Smooth muscle cell (in vitro differentiated cells): ENCODE measurements at regions not wholly inside any gene's neighbourhood (a gene's known extent, or its start where the extent isn't known, plus 50 kb on each side); places are given as distances from the start of the nearest gene placed in this dataset.

Source experiments
- DNase-seq: peaks from one replicate; lab custom pipeline; 2025; ENCODE audit not compliant: unreplicated experiment; lab: John Stamatoyannopoulos, UW
- H2AFZ ChIP-seq: fragments of 200-600 bp; sonication (generic); 2 replicates; pipeline ENCODE4 v1.6.0; 2016; ENCODE audit warnings: antibody characterized with exemption, low read depth, mild to moderate bottlenecking
- H3F3A ChIP-seq: fragments of 200-600 bp; sonication (generic); 2 replicates; pipeline ENCODE4 v1.6.0; 2017; ENCODE audit warnings: antibody characterized with exemption, low read depth
- H3K27ac ChIP-seq: fragments of 200-600 bp; sonication (generic); 2 replicates; pipeline ENCODE4 v1.5.1; 2016; ENCODE audit warnings: low read depth, mild to moderate bottlenecking
- H3K27me3 ChIP-seq: fragments of 200-600 bp; sonication (generic); 2 replicates; pipeline ENCODE4 v1.6.1; 2016; ENCODE audit warnings: low read depth, mild to moderate bottlenecking
- H3K36me3 ChIP-seq: fragments of 200-600 bp; sonication (generic); 2 replicates; pipeline ENCODE4 v1.5.1; 2016; ENCODE audit warnings: low read depth
- H3K4me1 ChIP-seq: fragments of 200-600 bp; sonication (generic); 2 replicates; pipeline ENCODE4 v1.5.1; 2016; ENCODE audit warnings: low read depth
- H3K4me2 ChIP-seq: fragments of 200-600 bp; sonication (generic); 2 replicates; pipeline ENCODE4 v1.6.0; 2016; ENCODE audit warnings: mild to moderate bottlenecking
- H3K4me3 ChIP-seq: fragments of 200-600 bp; sonication (generic); 2 replicates; pipeline ENCODE4 v1.5.1; 2016; ENCODE audit warnings: mild to moderate bottlenecking
- H3K79me2 ChIP-seq: fragments of 200-600 bp; sonication (generic); 2 replicates; pipeline ENCODE4 v1.6.0; 2016; ENCODE audit warnings: low read depth, mild to moderate bottlenecking
- H3K9ac ChIP-seq: fragments of 200-600 bp; sonication (generic); 2 replicates; pipeline ENCODE4 v1.6.0; 2016; ENCODE audit warnings: low read depth
- H3K9me3 ChIP-seq: fragments of 200-600 bp; sonication (generic); replicated peaks from 2 replicates; pipeline ENCODE4 v1.5.1; 2016; ENCODE audit warnings: low read depth
- H4K20me1 ChIP-seq: fragments of 200-600 bp; sonication (generic); 2 replicates; pipeline ENCODE4 v1.6.0; 2016; ENCODE audit warnings: low read depth
- WGBS: methylation state at CpG from one replicate; pipeline ENCODE4 v1.1.7; 2016; ENCODE audit warnings: low lambda C conversion rate; 5-methylcytosine and 5-hydroxymethylcytosine counted together
- TF ChIP-seq, protein P1 (sequence below): fragments of 200-600 bp; sonication (generic); IDR thresholded peaks from 2 replicates; pipeline ENCODE4 v1.5.1; 2017; ENCODE audit warnings: borderline replicate concordance, mild to moderate bottlenecking, antibody characterized with exemption; ENCODE audit not compliant: insufficient read depth, poor library complexity, severe bottlenecking

DNA sequence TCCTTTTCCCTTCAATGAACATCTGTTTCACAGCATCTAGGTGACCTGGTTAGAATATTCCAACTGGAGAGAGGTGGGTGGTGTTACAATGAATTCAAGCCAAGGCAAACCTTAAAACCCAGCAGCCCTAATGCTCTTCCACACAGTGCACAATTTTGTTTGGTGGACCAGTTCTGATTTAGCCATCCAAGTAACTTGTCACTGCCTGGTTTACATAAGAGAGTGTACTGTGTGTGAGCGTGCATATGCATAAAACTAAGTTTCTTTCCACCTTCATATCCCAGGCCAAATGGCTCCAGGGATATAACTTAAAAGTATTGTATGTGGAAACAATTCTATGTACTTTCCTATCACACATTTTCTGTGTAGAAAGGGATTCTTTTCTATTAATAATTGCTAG lies 200.4 kb upstream of the FAR2 start:
- H3K36me3 ChIP-seq: no peaks in the 10 kb centered on the region
- no peaks in the 10 kb centered on the region for H3F3A ChIP-seq
- TF ChIP-seq, protein P1, sequence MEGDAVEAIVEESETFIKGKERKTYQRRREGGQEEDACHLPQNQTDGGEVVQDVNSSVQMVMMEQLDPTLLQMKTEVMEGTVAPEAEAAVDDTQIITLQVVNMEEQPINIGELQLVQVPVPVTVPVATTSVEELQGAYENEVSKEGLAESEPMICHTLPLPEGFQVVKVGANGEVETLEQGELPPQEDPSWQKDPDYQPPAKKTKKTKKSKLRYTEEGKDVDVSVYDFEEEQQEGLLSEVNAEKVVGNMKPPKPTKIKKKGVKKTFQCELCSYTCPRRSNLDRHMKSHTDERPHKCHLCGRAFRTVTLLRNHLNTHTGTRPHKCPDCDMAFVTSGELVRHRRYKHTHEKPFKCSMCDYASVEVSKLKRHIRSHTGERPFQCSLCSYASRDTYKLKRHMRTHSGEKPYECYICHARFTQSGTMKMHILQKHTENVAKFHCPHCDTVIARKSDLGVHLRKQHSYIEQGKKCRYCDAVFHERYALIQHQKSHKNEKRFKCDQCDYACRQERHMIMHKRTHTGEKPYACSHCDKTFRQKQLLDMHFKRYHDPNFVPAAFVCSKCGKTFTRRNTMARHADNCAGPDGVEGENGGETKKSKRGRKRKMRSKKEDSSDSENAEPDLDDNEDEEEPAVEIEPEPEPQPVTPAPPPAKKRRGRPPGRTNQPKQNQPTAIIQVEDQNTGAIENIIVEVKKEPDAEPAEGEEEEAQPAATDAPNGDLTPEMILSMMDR: no peak
- no peak overlapping the region for H3K4me3 ChIP-seq
- no peaks in the 10 kb centered on the region for H4K20me1 ChIP-seq
- no peaks in the 10 kb centered on the region for H3K27me3 ChIP-seq
- H3K9ac ChIP-seq: no peak overlapping the region
- no peaks in the 10 kb centered on the region for H3K79me2 ChIP-seq
- WGBS: 97% methylated on average over 1 of the region's 1 CpG
- DNase-seq: no peak
- no peaks in the 10 kb centered on the region for H3K9me3 ChIP-seq
- H3K27ac ChIP-seq: no peak overlapping the region
- H2AFZ ChIP-seq: no peak overlapping the region
- no peak overlapping the region for H3K4me2 ChIP-seq
- H3K4me1 ChIP-seq: no peaks in the 10 kb centered on the region

DNA sequence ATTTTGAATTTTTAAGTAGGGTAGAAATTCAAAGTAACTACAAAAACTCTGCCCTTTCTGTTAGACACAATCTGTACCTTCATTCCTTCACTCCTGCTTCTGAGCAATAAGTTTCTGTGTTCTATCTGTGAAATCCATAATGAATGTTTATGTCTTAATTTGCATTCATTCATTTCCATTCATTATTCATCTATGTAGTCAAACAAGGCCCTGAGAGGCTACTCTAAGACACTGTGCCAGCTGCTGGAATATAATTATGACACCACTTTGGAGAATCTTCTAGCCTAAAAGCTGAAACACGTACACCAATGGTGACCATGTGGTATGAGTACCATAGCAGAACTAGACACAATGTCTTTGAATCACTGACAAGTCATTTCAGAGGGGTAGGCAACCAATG lies 199.9 kb upstream of the FAR2 start:
- no peak for DNase-seq
- WGBS: 88% methylated on average over 1 of the region's 1 CpG
- Histone ChIP-seq H3K27me3 (no peaks in the 10 kb centered on the region), H3K4me3 (no peak overlapping the region), H4K20me1 (no peaks in the 10 kb centered on the region), H3K79me2 (no peaks in the 10 kb centered on the region), H3K9ac (no peak overlapping the region), H3K4me1 (no peaks in the 10 kb centered on the region), H3F3A (no peaks in the 10 kb centered on the region), H3K9me3 (no peaks in the 10 kb centered on the region), H3K36me3 (no peaks in the 10 kb centered on the region), H3K4me2 (no peak overlapping the region), H2AFZ (no peak overlapping the region), H3K27ac (no peak overlapping the region)
- TF ChIP-seq, protein P1: no peak

DNA sequence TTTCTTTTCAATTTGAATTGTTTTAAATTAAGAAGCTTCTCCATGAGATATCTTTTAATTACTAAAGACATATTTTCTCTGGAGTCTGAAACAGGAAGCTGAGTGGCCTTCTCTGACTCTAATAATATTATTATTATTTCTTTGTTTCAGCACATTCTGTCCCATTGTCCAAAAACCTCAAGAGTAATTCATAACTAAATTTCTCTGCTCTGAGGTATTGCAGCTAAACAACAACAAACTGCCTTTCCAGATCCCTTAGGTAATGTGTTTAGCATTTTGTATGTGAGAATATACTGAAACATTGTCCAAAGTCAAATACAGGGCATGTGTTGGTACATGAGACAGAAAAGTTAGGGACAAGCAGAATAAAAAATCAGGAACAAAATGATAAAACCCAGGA lies 199.0 kb upstream of the FAR2 start:
- Histone ChIP-seq H3K79me2 (no peaks in the 10 kb centered on the region), H3K36me3 (no peaks in the 10 kb centered on the region), H4K20me1 (no peaks in the 10 kb centered on the region), H3K27ac (no peak overlapping the region), H2AFZ (no peak overlapping the region), H3K4me2 (no peak overlapping the region), H3K27me3 (no peaks in the 10 kb centered on the region), H3F3A (no peaks in the 10 kb centered on the region), H3K9me3 (no peaks in the 10 kb centered on the region), H3K4me1 (no peaks in the 10 kb centered on the region), H3K9ac (no peak overlapping the region), H3K4me3 (no peak overlapping the region)
- TF ChIP-seq, protein P1: no peak
- no peak for DNase-seq

DNA sequence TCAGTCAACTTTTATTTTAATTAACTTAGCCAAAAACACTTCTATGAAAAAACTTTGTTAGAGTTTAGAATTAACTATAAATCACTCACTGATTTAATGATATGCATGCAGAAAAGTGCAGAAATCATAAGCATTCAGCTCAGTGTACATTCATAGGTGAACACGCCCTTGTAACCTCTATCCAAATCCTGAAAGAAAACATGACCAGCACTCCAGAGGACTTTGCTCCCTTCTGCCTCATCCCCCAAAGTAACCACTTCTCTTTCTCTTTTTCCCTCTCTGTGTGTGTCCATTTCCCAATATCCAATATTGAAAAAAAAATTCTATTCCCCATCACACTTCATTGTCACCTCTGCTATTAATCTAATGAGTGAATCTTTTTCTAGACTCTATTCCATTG lies 197.1 kb upstream of the FAR2 start:
- Histone ChIP-seq H3K27ac (no peak overlapping the region), H2AFZ (no peak overlapping the region), H4K20me1 (no peaks in the 10 kb centered on the region), H3K36me3 (no peaks in the 10 kb centered on the region), H3F3A (no peaks in the 10 kb centered on the region), H3K79me2 (no peaks in the 10 kb centered on the region), H3K4me1 (no peaks in the 10 kb centered on the region), H3K9me3 (no peaks in the 10 kb centered on the region), H3K4me2 (no peak overlapping the region), H3K9ac (no peak overlapping the region), H3K27me3 (no peaks in the 10 kb centered on the region), H3K4me3 (no peak overlapping the region)
- DNase-seq: no peak
- TF ChIP-seq, protein P1: no peak
- 92% methylated on average over 1 of the region's 1 CpG for WGBS
